Ramos (cell line): ENCODE measurements at regions not wholly inside any gene's neighbourhood (a gene's known extent, or its start where the extent isn't known, plus 50 kb on each side); places are given as distances from the start of the nearest gene placed in this dataset.

Source experiments
- in situ Hi-C: fragments of 300-500 bp; cut with MboI; formaldehyde crosslinking; loops from one replicate; pipeline ENCODE4 v1.14.3; 2022; ENCODE audit warnings: low sequenced_read_pairs; ENCODE audit not compliant: unreplicated experiment

DNA sequence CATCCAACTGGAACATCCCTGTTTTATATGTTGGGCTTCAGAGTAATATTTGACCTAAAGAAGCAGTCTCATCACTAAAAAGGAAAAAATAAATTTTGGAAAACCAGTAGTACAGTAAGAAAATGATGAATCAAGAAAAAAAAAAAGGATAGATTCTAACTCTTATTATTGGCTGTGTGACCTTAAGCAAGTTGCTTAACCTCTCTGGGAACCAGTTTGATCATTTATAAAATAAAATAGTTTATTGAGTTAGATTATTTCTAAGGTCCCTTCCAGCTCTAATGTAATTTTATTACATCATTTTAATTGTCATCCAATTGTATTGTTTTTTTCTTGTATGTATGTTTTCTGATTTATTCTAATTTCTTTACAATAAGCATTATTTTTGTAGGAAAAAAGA, 127.0 kb downstream of the PRELID2 start:
- in situ Hi-C loops = no loop called here

- in situ Hi-C loops = no loop called here
These were observed 130.4 kb downstream of the PRELID2 start for GRCh38 chr5:145704724-145705123.

DNA sequence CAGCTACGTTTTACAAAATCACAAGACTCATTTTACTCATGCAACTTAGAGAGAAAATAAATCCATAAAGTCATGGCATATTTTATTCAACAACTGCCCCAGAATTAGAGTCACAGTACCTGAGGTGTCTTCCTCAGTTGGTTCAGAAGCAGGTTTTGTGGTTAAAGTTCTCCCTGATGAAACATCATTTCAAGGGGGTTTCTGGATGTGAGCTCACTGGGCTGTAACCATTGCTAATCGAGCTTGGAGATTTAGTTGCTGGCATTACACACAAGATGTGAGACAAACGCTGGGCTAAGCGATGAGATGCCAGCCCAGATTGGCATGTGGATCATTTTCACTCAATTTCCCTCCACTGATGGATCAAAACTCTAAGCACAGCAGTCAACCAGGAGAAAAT, 131.3 kb downstream of the PRELID2 start:
- in situ Hi-C loops = no loop called here

- in situ Hi-C loops = no loop called here
These were observed 133.7 kb downstream of the PRELID2 start for GRCh38 chr5:145701404-145701803.

GRCh38 chr5:145699846-145700245, 135.3 kb downstream of the PRELID2 start:
- in situ Hi-C loops = loop anchor here (25.0 kb wide), 1 partner anchor 737 kb away; the partner anchor contains the start of gene TCERG1

- in situ Hi-C loops = loop anchor here (25.0 kb wide), 1 partner anchor 740 kb away; the partner anchor contains the start of gene TCERG1
These were observed 137.7 kb downstream of the PRELID2 start for GRCh38 chr5:145697251-145697990.

- in situ Hi-C loops = loop anchor here (25.0 kb wide), 1 partner anchor 748 kb away; the partner anchor contains the start of gene TCERG1
These were observed 145.9 kb downstream of the PRELID2 start for GRCh38 chr5:145689235-145689634.

- in situ Hi-C loops = loop anchor here (25.0 kb wide), 1 partner anchor 749 kb away; the partner anchor contains the start of gene TCERG1
These were observed 147.2 kb downstream of the PRELID2 start for GRCh38 chr5:145687943-145688342.

- in situ Hi-C loops = loop anchor here (25.0 kb wide), 1 partner anchor 752 kb away; the partner anchor contains the start of gene TCERG1
These were observed 149.7 kb downstream of the PRELID2 start for GRCh38 chr5:145685417-145685816.

GRCh38 chr5:145683431-145683830, 151.7 kb downstream of the PRELID2 start:
- in situ Hi-C loops = loop anchor here (25.0 kb wide), 1 partner anchor 754 kb away; the partner anchor contains the start of gene TCERG1

DNA sequence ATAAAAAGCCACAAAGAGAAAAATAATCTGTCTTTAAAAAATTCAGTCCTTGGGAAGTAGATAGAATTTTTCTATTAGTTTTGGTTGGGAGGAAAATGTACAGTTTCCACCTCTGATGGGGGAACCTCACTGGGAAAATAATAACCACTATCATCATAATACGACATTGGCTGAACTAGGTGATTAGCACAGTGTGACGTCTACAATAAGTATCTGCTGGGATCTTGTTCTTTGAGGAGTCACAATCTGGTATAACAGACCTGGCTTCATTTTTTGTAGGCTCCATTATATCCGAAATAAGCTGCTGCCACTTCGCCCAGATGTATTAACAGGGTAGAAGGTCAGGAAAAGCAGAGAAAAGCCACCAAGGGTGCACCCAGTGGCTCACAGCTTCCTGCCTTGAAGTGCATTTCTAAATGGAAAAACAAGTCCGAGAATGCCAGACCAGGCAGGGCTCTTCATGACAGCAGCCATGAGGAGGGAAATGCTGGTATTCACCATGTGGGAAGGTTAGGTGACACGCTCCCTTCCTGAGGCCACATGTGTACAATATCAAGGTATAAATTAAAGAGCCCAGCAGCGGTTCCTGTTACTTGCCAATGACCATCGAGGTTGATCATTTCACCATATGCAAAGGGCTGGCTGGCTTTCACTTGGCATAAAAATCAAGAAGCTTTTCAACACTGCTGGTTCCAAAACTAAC, 152.8 kb downstream of the PRELID2 start:
- in situ Hi-C loops = loop anchor here (25.0 kb wide), 1 partner anchor 755 kb away; the partner anchor contains the start of gene TCERG1

- in situ Hi-C loops = loop anchor here (25.0 kb wide), 1 partner anchor 756 kb away; the partner anchor contains the start of gene TCERG1
These were observed 153.5 kb downstream of the PRELID2 start for GRCh38 chr5:145681686-145682085.

- in situ Hi-C loops = loop anchor here (25.0 kb wide), 1 partner anchor 756 kb away; the partner anchor contains the start of gene TCERG1
These were observed 153.9 kb downstream of the PRELID2 start for GRCh38 chr5:145681216-145681615.

DNA sequence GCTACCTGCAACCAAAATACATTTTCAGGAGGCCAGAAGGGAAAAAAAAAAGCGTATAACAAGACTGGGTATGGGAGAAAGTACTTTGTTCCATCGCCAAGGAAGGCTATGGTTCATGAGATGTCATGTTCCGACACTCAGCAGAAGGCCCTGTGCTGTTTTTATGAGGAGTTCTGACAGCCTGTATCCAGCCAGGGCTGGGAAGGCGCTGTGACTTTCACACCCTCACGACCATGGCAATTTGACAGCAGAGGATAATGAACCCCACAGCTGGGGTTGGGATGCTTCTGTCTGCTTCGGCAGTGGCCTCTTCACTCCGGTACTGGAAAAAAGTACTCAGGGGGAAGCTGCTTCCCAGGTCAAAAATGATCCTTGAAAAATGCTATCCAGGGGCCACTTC, 154.4 kb downstream of the PRELID2 start:
- in situ Hi-C loops = loop anchor here (25.0 kb wide), 1 partner anchor 757 kb away; the partner anchor contains the start of gene TCERG1

DNA sequence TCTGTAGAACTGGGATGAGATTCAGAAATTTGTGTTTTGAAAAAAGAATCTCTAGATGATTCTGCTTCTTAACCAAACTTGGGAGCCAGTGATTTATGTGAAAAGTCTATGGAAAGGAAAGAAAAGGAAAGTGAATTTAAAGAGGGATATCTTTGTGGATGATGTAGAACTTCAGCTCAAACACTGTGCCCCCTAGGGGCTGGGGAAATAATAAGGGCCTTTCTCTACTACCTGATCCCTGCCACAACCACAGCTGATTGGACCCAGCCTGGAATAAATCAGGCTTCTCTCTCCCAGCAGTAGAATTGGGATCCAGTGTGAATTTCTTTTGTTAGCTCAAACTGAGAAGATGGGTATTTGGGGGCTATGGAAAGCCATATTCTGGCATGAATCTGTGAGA, 155.0 kb downstream of the PRELID2 start:
- in situ Hi-C loops = loop anchor here (25.0 kb wide), 1 partner anchor 757 kb away; the partner anchor contains the start of gene TCERG1

DNA sequence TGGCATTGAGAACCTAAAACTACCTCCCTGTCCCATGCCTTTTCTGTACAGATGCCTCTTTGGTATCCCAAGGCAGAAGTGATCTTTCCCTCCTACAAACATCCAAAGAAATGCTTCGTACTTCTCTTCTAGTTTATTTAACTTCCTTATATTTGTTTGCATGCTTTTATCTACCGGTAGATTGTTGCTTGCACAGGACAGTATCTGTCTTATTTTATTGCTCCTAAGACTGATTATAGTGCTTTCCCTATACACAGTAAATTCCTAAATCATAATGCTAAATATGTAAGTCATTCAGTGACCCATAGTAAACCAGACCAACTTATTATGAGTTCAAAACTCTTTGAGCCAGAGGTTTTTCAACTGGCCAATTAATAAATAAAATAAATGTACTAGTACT, 156.9 kb downstream of the PRELID2 start:
- in situ Hi-C loops = loop anchor here (25.0 kb wide), 1 partner anchor 759 kb away; the partner anchor contains the start of gene TCERG1

GRCh38 chr5:145673786-145674185, 161.4 kb downstream of the PRELID2 start:
- in situ Hi-C loops = no loop called here

GRCh38 chr5:145668714-145669113, 166.4 kb downstream of the PRELID2 start:
- in situ Hi-C loops = no loop called here

DNA sequence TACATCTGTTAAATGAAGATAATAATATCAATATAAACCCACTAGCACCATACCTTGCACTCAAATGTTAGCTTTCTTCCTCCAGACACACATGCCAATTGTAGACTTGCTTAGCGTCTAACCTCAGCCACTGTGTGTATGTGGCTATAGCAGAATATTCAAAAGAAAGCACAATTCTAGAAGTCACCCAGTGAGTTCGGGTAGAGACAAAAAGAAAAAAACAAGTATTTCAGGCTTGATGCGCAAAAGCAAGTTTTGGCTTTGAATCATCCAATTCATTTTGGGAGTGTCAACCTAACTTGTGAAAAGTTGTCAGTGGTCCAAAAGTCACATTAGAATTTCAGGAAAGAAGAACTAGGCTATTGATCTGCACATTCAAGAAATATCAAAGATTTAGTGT, 167.4 kb downstream of the PRELID2 start:
- in situ Hi-C loops = no loop called here

DNA sequence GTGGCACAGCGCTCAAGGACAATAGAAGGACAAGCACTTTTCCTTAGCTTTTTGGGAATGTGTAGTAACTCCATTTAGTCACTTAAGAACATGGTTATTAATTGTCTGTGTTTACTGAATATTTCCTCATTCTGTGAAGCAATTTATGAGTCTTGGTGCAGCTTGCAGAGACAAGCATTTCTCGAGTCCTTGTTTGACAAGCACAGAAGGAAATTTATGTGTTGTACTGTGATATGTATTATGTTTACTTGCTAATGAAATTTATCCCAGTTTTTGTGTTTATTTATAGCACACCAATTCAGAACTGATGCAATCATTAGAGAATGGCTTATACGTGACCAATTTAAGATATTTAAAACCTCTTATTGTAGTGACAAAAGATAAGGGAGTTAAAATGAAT, 168.6 kb downstream of the PRELID2 start:
- in situ Hi-C loops = no loop called here
